SK-N-SH (cell line): ENCODE measurements at regions not wholly inside any gene's neighbourhood (a gene's known extent, or its start where the extent isn't known, plus 50 kb on each side); places are given as distances from the start of the nearest gene placed in this dataset.

Source experiments
- FOXJ3 ChIP-seq: sonication (generic); formaldehyde crosslinking; IDR thresholded peaks from 2 replicates; pipeline ENCODE4 v1.5.1; 2020; ENCODE audit warnings: mild to moderate bottlenecking, missing genetic modification reagents
- GABPA ChIP-seq: IDR thresholded peaks from 2 replicates; pipeline ENCODE4 v1.4.0; 2012; ENCODE audit warnings: low read depth, mild to moderate bottlenecking

- no peak for TF ChIP-seq GABPA
- TF ChIP-seq FOXJ3: no peak
These were observed 161.0 kb downstream of the DHX35 start for GRCh38 chr20:39123185-39123557.
